GM21423 (cell line): ENCODE measurements at regions not wholly inside any gene's neighbourhood (a gene's known extent, or its start where the extent isn't known, plus 50 kb on each side); places are given as distances from the start of the nearest gene placed in this dataset.
"Not testable (repeated sequence)": the region's sequence is repeated elsewhere in the genome, so short reads cannot be mapped to it uniquely, and the experiment has no call there.

ENCODE experiments used
- ATAC-seq: cut with Tn5 transposase; IDR thresholded peaks from one replicate; pipeline ENCODE4 v1.9.1; 2021; ENCODE audit warnings: mild to moderate bottlenecking, moderate library complexity; ENCODE audit not compliant: unreplicated experiment

DNA sequence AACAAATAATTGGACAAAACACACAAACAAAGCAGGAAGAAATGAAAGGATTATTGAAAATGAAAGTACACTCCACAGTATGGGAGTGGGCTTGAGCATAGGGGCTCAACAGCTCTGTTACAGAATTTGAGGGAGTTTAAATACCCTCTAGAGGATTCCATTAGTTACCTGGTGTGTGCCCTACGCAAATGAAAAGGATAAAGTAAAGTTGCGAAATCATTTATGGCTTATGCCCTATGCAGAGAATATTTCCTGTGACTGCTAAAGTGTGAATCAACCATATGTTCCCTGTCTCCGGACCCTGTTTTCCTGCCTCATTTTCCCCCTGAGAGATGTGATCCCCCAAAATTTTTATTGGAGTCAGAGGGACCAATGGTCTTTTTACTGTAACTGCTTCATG lies 634.6 kb upstream of the CNTNAP2 start:
- no peak for ATAC-seq

GRCh38 chr7:145478541-145478940 lies 638.1 kb upstream of the CNTNAP2 start:
- ATAC-seq, result no peak

GRCh38 chr7:145474009-145474686 lies 638.3 kb upstream of the TPK1 start:
- ATAC-seq, result no peak

DNA sequence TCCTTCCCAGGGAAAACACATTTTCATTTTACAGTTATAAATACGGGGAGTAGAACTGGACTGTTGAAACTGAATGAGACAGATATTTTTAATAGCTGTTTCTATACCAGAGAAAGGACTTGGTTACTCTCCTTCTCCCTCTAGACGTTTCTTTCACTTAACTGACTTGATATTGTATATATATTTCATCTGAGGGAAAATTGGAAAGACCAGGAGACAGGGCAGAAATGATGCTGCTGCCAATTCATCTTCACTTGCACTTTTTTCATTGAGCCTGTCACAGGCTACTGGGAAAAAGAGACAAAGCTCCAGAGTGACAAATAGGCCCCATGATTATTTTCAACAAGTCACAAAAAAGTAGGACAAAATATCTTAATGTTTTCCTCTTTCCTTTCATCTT lies 636.0 kb upstream of the TPK1 start:
- ATAC-seq, result no peak

DNA sequence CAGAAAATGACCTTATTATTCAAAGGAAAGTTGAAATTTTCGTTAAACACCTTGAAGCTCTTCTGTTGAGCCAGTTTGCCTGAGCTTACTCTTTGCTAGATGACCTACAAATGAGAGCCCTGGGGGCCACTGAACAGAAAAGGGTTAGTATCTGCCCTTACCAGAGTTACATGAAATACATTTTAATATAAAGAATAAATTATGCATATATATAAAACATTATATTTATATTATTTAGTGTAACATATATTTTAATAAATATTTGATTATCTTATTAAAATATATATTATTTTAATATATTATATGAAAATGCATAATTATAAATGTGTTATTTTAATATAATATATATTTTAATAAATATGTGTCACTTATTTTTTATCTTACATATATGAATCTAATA lies 628.4 kb upstream of the TPK1 start:
- ATAC-seq, result no peak

DNA sequence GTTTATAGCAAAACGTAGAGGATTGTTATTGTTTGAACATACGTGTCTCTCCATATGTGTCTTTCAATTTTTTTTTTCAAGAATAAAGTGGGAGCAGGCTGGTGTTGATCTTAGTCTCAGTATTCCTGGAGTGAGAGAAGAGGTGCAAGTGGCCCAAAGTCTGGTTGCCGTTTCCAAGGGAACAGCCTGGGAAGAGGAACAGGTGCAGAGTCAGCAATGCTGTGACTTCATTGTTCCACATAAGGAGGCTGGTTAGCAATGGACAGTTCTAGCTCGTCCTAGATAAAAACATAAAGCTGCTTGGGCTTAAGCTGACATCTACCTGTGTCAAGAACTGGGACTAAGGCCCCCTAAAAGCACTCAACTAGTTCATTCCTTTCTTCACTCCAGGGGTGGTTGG lies 626.6 kb upstream of the TPK1 start:
- ATAC-seq, result no peak

- ATAC-seq, result no peak
Observed at GRCh38 chr7:145434811-145435210, 599.0 kb upstream of the TPK1 start.

DNA sequence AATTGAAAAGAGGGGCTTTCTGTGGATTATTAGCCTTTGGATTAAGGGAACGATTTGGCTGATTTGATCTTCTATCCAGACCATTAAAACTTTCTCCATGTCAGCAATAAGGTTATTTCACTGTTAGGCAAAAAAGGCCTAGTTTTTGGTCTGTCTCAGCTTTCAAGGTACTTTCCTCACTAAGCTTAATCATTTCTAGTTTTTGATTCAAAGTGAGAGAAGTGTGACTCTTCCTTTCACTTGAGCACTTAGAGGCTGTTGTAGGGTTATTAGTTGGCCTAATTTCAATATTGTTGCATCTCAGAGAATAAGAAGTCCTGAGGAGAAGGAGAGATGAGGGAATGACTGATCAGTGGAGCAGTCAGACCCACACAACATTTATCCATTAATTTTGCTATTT lies 596.0 kb upstream of the TPK1 start:
- ATAC-seq, result no peak

GRCh38 chr7:145418481-145418880 lies 582.6 kb upstream of the TPK1 start:
- not testable (repeated sequence) for ATAC-seq

- no peak for ATAC-seq
Observed at GRCh38 chr7:145411066-145411465, 575.2 kb upstream of the TPK1 start.

DNA sequence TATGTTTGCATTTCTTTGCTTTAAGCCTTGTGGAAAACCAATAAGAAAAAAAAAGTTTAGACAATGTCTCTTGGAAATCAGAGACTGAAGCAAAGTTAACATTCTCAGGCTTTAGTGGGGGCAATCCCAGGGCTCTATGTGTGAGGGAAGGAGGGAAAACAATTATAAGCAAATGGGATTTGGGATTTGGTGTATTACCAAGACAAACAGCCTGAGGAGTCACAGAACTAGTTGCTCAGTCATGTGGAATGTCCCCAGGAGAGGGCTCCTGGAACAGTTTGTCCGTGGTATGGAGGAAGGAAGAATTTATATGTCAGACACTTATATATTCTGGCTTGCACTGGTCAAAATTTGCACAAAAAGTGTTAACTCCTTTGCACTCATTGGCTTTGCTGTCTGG lies 562.9 kb upstream of the TPK1 start:
- ATAC-seq, result no peak

GRCh38 chr7:145394126-145394525 lies 558.3 kb upstream of the TPK1 start:
- no peak for ATAC-seq

GRCh38 chr7:145382762-145383161 lies 546.9 kb upstream of the TPK1 start:
- no peak for ATAC-seq

DNA sequence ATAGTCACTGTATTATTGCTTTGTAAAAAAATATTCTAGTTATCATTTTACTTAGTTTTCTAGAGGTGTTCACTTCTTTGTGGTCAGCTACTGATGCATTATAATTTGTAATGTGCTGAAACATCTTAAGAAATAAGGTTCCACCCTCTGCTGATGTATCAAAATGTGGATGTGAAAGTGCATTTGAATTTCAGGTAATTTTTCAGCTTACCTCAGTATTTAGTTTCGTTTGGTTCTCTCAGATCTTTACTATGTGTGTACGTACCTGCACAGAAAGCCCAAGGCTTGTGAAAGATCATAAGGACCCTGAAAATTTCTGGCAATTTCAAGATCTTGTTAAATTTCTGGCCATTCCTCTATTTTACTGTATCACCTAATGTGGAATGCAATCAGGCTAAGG lies 542.3 kb upstream of the TPK1 start:
- no peak for ATAC-seq

DNA sequence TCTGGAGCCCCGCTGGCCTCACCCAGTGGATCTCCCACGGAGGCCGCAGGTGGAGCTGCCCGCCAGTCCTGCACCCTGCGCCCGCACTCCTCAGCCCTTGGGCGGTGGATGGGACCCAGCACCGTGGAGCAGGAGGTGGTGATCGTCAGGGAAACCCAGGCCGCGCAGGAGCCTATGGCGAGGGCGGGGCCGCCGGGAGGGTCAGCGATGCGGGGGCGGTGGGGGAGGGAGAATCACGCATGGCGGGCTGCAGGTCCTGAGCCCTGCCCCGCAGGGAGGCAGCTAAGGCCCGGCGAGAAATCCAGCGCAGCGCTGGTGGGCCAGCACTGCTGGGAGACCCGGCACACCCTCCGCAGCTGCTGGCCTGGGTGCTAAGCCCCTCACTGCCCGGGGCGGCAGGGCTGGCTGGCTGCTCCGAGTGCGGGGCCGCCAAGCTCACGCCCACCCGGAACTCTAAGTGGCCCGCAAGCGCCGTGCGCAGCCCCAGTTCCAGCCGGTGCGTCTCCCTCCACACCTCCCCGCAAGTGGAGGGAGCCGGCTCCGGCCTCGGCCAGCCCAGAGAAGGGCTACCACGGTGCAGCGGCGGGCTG lies 524.8 kb upstream of the TPK1 start:
- no peak for ATAC-seq

- ATAC-seq, result no peak
Observed at GRCh38 chr7:145350334-145350733, 514.5 kb upstream of the TPK1 start.

DNA sequence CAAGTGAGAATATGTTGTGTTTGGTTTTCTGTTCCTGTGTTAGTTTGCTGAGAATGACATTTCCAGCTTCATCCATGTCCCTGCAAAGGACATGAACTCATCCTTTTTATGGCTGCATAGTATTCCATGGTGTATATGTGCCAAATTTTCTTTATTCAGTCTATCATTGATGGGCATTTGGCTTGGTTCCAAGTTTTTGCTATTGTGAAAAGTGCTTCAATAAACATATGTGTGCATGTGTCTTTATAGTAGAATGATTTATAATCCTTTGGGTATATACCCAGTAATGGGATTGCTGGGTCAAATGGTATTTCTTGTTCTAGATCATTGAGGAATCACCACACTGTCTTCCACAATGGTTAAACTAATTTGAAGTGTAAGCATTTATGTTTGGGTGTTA lies 513.6 kb upstream of the TPK1 start:
- not testable (repeated sequence) for ATAC-seq

DNA sequence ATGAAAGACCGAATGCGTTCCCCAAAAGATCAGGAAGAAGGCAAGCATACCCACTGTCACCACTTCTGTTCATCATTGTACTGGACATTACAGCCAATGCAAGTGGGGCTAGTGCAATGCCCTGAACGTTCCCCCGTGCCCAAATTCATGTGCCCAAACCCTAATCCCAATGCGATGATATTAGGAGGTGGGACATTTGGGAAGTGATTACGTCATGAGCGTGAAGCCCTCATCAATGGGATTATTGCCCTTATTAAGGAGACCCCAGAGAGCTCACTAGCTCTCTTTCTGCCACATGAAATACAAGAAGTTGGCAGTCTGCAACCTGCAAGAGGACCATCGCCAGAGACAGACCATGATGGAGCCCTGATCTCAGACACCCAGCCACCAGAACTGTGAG lies 511.4 kb upstream of the TPK1 start:
- no peak for ATAC-seq

- no peak for ATAC-seq
Observed at GRCh38 chr7:145339319-145339718, 503.5 kb upstream of the TPK1 start.

GRCh38 chr7:145331522-145331921 lies 495.7 kb upstream of the TPK1 start:
- ATAC-seq, result no peak

- no peak for ATAC-seq
Observed at GRCh38 chr7:145331076-145331475, 495.2 kb upstream of the TPK1 start.

- ATAC-seq, result no peak
Observed at GRCh38 chr7:145327646-145328045, 491.8 kb upstream of the TPK1 start.

DNA sequence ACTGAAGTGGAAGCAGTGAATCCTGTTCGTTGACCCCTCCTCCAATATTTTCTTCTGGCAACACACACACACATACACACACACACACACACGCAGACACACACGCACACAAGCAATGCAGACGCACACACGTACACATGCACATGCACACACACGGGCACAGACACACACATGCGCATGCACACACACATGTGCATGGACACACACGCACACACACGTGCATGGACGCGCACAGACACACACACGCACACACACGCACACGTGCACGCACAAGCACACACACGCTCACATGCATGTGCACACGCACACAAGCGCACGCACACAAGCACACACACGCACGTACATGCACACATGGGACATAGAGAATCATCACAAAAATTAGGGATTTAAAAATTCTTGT lies 488.2 kb upstream of the TPK1 start:
- no peak for ATAC-seq
